ENCODE measurements at regions not wholly inside any gene's neighbourhood (a gene's known extent, or its start where the extent isn't known, plus 50 kb on each side); places are given as distances from the start of the nearest gene placed in this dataset.

DNA sequence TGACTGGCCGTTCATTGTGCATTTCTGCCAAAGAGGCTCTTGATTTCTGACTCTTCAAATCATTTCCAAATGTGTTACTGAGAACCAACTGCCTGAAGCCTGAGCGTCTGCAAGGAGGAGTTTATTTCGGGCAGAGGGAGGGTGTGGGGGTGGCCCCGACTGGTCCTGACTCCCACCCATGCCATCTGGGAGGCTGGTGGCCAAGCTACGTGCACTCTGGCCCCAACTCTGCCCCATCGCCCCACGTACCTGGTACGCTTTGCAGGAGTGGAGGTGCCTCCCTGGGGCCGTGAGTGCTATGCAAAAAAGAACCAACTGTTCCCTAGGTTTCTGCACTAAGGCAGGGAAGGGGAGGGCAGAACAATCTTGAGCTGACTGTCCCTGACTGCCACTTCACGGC lies 846.8 kb downstream of the BRD1 start:
- no peak for DNase-seq

DNA sequence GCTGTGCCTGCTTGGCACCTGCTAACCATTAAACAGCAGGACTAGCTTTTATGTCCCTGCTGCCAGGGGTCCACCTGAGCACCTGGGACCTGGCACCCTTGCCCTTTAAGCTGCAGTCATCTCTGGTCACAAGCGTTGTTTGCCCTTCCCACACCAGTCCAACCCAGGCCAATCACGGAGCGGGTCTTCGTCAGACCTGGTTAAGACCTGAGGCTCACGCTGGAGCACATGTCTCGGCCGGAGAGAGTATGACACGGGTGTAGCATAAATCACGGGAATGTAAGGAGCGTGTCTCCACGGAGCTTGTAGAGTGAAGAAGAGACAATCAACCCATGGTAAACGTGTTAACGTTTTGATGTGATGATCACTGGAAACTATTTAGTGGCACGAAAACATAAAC lies 847.3 kb downstream of the BRD1 start:
- no peak for DNase-seq

DNA sequence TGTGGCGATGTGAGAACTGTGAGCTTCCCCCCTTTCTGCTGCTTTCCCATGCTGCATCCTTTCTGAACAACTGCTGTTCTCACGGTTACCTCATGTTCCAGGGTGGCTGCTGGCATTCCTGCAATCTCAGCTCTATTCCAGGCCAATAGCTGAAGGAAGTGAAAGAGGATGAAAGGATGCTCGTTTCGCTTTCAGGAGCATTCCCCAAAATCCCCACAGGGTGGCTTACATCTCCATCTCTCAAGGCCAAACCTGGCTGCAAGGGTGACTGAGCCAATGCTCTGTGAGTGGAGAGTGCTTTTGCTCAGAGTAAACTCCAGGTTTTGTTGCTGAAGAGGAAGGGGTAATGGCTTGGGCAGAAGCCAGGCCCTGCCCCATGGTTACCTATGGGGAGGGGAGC lies 848.2 kb downstream of the BRD1 start:
- no peak for DNase-seq

DNA sequence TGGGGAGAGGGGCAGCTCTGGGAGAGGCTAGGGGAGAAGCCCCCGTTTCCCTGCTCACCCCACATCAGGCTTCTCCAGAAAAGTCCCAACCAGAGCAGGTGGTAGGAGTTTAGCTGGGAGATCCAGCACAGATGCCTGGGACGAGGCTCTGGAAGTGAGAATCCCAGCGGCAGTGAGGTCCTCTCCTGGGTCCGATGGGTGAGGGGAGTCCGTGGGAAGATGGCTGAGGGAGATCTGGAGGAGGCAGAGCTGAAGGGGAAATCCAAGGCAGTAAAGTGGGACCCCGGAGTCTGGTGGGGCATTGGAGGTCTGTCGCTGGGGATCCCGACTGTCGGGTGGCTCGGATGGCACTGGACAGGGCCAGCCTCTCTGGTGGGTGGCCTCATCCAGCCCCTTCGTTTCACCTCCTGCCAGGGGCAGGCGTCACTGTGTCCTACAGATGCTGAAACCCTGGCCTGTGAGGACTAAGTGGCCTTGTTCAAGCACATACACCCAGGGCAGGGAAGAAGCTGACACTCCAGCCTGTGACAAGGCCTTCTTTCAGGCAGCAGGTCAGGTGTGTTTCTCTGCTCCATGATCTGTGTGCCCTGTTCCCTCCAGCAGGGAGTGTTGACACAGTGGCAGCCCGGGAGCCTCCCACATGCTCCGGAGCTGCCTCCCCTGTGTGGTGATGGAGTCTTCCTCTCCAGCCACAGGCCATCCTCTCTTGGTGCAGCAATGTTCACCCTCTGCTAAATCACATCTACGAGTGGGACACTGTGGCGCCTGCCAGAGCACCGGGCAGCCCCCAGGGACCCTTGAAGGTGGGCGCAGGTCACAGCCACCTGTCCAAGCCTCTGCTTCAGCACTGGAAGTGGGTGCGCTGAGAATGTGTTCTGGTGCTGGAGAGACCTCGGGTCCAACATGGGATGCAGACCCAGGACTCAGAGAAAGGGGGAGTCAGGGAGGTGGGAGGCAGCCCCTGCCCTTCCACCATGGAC lies 850.8 kb downstream of the BRD1 start:
- DNase-seq, result no peak

DNA sequence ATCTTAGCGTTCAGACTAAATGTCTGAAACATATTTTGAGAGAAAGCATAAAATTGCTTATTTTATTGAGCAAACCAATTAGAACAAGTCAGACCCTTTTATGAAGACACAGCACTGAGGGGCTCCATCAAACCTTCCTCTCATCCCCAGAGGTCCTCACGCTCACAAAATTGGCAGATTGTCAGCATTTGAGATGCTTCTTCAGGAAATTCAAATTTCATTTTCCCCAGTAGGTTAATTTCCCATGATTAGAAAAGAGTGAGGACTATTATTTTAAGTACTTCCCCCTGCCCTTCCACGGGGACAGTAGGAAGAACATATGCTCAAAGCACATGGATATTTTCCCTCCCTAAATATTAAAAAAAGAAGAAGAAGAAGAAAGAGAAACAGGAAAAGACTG lies 851.8 kb downstream of the BRD1 start:
- no peak for DNase-seq

DNA sequence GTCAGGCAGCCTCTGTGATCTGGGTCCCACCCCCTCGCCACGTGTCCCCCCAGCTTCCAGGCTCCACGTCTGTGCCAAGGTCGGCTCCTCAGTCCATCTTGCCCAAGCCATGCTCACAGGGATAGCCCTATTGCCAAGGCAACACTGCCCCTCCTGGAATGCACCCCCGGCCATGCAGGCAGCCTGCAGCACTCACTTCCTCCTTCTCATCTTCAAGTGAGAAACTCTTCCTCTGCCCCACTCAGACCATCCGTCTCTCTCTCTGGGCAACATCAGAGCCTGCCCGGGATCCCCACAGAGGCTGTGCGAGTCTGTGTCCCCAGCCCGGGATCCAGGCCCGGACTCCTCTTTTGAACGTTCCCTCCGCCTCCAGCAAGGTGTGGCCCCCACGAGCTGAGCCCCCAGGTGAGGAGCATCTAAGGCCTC lies 852.3 kb downstream of the BRD1 start:
- no peak for DNase-seq

DNA sequence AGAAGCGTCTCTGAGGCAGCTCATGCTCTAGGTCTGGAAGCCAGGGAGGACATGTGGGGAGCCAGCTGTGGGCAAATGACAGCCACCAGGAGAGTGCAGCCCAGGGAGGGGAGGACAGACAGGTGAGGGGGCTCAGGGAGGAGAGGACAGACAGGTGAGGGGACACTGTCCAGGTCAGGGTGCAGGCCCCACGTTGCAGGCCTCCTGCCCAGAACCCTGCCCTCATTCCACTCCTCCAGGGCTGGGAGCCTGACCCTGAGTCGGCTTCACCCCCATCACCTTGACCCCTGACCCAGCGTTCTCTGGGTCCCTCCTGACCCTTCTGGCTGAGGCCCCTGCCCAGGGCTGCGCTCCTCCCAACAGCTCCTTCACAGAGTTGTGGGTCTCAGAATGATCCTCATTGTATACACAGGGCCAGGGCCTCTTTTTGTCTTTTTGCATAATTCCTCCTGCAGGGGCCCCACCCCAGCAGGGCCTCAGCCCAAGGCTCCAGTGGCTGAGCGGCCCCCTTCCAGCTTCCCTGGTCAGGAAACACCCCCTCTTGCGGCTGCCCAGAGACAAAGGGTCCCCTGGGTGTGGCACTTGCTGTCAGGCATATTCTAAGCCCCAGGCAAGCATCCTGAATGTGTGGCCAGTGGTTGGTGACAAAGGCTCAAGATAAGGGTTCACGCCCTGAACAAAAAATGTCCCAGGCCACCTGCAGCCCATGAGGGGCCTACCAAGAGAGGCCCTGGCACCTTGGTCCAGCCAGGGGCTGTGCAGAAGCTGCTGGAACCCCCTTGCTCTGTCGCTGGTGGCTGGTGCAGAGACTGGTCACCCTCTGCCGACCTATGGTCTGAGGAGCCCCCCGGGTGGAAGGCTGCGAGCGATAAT lies 853.0 kb downstream of the BRD1 start:
- DNase-seq, result no peak

DNA sequence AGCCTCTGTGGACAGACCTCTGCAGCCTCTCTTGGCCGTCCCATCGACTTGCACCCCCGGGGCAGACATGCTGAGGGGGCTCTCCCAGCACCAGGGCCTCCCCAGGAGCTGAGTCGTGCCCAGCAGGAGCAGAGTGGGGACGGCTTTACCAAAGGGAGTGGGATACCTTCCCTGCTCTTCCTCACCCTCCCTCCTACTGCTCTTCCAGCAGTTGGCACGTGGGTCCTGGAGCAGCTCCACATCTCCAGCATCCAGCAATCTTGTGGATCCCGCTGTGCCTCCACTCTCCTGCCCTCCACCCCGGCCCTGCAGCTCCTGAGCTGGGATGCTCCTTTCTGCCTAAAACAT lies 854.0 kb downstream of the BRD1 start:
- no peak for DNase-seq

DNA sequence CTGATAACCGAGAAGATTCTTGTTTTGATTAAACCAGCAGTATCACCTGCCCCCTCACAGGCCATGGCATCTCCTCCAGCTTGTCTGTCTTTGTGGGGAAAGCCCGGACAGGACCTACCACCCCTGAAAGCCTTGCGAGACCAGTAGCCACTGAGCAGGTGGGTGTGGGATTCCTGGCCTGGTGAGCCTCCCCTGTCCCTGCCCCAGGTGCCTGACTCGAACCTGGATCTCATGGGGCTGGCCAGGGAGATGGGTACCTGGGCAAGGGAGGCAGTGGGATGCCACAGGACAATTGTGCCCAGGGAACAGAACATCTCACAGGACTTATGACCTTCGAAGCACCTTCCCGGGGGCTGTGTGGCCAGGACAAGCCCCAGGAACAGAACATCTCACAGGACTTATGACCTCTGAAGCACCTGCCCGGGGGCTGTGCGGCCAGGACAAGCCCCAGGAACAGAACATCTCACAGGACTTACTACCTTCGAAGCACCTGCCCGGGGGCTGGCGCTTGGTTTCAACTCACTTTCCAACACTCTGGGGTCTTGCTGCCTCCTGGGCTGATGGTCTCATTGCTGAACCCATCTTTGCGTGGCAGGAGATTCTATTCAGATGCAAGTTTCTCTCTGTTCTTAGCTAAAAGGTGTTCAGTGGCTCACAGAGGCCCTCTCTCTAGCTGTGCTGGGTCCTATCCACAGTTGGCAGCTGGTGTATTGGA lies 854.5 kb downstream of the BRD1 start:
- DNase-seq, result no peak

DNA sequence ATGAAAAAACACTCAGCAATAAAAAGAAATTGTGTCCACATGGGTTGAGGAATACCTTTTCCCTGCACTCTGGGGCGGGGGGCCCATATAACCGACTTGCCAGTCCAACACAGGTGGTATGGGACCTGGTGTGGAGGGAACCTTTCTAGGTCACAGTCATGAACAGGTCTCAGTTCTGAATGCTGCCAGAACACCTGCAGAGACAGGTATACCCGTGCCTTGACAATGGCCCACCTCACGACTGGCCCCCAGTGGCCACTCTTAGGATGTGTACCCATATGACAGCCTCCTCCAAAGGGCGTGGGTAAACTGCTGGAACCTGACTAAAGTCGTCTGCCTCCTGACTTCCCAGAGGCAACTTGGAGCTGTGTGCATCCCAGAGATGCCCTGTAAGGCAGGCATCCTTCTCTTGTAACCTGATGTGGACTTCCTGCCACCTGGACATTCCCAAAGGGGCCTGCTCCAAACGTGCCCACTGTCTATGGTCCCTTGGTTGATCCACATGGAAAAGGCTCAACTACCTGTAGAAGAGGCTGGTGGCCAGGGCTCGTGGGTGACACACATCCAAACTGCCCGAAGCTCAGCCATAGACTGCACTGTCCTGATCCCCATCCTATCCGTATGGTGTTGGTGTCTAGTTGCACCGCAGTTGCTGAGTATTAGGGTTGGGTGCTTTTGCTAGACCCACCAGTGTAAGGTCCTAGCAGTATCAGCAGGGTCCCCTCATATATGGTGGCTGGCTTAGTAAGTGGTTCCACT lies 859.3 kb downstream of the BRD1 start:
- DNase-seq, result no peak

DNA sequence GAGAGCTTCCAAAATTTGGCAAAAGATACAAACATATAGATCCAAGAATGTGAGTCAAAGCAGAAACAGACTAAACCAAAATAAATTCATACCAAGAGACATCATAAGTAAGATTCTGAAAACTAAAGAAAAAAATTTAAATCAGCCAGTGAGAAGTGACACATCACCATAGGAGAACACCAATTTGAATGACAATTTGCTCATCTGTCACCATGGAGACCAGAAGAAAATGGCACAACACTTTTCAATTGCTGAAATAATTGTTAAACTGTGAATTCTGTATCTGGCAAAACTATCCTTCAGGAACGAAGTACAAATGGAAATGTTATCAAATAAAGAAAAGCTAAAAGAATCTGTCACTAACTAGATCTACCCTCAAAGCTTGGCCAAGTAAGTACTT lies 864.3 kb downstream of the BRD1 start:
- no peak for DNase-seq

DNA sequence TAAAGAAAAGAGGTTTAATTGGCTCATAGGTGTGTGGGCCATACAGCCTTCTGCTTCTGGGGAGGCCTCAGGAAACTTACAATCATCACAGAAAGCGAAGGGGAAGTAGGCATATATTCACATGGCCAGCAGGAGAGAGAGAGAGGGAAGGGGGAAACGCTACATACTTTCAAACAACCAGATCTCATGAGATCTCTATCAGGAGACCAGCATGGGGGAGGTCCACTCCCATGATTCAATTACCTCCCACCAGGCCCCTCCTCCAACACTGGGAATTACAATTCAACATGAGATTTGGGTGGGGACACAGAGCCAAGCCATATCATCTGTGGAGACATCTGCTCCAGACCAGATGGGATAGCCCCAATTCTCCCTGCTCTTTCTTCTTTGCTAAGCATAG lies 866.0 kb downstream of the BRD1 start:
- DNase-seq, result no peak

DNA sequence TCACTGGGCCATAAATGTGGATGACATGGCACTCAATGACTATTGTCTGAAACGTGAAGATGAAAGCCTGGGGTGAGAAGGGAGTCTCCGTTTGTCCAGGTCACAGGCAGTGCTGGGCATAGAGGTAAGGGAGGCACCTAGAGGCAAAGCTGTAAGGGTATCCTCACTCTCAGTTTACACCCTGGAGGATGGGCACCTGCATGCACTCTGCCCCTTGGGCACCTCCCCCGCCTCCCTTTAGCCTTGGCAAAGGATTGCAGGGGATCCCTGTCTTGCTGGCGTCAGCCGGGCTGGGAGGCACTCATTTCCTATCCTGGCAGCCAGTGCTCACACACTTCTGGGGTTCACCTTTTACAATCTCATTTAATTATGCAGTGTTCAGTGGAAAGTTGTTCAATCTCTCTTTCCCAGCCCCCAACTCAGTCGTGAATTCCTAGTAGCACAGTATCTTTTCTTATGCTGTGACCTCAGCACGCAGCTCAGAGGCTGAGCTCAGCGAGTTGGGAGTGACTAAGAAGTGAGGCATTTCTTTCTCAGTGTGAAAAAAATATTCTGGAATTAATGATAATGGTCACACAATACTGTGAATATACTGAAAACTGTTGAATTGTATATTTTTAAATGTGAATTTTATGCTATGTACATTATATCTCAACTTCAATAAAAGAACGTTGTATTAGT lies 866.6 kb downstream of the BRD1 start:
- no peak for DNase-seq

DNA sequence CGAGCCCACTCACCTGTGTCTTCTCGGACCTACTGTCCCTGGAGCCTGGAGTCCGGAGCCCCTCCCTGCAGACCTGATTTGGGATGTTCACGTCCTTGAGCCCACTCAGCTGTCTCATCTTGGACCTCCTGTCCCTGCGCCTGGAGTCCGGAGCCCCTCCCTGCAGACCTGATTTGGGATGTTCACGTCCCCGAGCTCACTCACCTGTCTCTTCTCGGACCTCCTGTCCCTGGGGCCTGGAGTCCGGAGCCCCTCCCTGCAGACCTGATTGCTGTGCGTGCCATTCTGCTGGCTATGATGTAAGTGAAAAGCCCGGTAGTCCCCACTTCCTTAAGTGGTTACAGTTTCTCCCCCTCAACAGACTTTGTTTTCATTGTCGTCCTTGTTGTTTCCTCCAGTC lies 867.1 kb downstream of the BRD1 start:
- DNase-seq, result no peak

DNA sequence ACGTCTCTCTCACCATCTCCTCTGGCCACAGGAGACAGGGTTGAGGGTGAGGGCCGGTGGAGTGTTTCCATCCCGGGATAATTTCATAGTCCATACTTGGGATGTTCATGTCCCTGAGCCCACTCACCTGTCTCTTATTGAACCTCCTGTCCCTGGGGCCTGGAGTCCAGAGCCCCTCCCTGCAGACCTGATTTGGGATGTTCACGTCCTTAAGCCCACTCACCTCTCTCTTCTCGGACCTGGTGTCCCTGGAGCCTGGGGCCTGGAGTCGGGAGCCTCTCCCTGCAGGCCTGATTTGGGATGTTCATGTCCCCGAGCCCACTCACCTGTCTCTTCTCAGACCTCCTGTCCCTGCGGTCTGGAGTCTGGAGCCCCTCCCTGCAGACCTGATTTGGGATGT lies 868.2 kb downstream of the BRD1 start:
- no peak for DNase-seq

DNA sequence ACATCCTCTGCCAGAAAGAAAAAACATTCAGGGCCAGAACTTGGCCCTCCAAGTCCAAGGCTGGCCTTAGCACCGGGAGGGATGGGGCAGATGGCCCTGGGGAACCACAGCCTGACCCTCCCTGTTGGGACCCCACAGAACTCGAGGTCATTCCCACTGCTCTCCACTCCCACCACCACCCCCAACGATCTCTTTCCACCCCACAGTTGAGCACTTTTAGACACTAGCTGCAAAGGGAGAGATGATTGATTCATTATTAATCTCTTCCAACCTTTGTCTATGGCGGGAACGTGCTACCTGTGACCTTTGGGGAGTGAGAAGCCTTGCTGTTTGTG lies 869.7 kb downstream of the BRD1 start:
- no peak for DNase-seq

DNA sequence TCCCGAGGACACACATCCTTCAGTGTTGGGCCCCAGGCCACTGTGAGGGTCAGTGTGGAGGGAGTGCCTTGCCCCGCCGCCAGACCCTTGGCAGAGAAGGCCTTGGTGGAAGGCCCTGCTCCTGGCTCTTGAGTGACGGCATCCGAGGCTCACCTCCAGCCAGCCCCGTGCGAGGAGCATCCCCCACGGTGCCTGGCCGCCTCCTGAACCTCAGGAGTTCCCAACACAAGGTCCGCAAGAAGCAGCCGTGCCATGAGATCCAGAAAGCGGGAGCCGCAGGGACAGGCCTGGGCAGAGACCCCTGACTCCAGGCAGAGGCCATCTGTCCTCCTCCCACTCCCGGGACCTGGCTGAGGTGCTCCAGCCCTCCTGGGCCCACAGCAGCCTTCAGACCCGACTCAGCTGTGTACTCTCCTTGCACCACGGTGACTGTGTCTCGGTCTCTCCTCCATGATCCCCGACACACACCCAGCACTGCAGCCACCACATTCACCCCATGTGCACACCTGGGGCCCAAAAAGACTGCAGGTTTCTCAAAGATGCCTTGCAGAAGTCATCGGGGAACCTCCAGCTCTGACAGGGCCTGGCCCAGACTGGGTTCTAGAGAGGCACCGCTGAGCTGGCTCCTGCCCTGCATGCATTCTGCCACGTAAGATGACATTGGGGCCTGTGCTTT lies 870.2 kb downstream of the BRD1 start:
- no peak for DNase-seq

DNA sequence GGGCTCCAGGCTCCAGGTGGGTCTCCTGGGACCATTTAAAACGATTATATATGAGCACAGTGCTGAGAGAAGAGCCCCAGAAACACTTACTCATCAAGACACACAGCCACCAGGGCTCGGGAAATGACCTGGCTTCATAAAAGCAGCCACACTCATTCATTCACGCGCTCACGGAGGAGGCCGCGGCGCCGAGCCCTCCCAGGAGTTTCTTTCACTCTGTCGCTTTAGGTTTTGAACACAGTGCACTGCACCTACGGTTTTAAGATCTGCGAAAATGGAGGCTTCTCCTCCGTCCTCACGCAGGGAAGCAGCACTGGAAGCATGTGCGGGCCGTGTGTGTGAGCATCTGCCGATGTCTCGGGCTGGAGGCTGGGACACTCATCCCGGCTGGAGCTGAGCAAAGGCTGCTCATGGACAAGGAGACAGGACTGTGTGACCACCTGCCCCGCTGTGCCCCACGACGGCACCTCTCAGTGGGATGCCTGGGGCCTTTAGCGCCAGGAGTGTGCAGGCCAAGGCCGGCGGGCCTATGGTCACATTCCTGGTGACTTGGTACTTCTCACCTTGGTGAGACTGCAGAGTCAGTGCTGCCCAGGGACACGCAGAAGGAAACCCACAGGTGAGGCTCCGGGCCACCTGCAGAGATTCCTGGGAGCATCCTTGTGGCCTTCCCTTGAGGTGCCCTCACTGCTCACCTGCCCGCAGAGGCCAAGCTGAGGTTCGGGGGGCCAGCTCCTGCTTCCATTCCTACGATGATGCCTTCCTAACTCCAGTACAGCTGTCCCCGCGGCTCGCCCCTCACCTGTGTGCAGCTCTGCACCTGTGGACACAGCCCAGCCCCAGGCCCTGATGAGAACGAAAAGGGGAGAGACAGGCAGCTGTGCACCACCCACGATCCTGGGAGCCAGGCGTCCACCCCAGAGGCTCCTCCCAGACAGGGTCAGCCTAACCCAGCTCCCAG lies 872.0 kb downstream of the BRD1 start:
- no peak for DNase-seq

DNA sequence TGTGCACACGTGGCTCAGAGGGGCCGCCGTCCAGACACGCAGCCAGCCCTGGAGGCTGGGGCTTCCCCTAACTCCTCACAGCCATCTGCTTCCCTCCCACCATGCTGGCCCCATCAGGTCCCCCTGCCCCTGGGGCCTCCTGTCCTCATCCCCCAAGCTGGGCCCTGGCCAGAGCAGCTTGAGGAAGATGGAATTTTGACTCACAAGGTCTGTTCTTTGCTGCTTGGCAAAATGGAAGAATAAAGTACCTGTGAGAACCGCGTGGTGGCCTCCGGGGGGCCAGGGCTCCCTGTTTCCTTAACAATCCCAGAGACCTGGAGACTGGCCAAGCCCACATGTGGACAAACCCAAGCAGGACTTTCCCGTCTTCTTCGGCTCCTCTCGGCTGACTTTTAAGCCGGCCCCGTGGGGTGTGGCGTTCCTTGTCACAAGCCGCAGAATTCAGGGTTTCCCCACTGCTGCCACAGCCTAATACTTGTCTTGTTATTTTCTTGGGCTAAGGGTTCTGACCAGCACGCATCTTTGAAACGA lies 872.8 kb downstream of the BRD1 start:
- no peak for DNase-seq

DNA sequence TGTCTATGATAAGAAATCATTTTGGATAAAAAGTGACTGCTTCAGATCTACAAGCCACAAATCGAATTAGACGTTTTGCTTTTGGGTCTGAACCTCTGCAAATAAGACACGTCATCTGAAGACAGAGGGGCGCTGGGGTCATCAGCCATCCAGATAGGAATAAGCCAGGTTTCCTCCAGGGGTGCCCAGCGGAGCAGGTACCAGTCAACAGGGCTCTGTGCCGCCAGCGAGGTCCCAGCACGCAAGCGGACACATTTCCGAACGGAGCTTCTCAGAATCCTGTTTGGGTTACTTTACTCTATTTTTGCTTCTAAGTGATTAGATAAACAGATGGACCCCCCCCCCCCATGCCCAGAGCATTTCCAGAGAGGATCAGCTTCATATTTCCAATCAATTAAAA lies 873.8 kb downstream of the BRD1 start:
- no peak for DNase-seq

Measured in inflammatory macrophage treated with lipopolysaccharide for 1 hour (primary cell).